DMS 273 (cell line): ENCODE measurements at regions not wholly inside any gene's neighbourhood (a gene's known extent, or its start where the extent isn't known, plus 50 kb on each side); places are given as distances from the start of the nearest gene placed in this dataset.

Experiments
- DNase-seq: peaks from one replicate; lab custom pipeline; 2025; ENCODE audit not compliant: unreplicated experiment; lab: John Stamatoyannopoulos, UW

DNA sequence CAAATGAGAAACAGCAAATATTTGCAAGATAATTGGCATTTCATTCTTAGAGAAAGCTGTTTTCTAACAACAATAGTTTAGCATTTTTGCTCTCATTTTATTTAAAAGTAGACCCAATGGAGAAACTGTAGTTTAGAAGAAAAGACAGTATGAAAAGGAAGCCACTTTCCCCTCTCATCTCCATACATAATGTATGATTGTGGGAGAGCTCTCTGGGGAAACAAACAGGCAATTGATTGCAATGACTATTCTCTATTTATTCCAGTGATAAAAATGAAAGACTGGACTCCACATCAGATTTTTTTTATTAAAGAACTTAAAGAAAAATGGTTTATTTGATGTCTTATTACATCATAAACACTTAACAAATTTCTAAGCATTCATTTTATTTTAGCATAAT is 116.8 kb upstream of the SASH1 start:
- no peak for DNase-seq

- no peak for DNase-seq
Observed at GRCh38 chr6:148226284-148226683, 116.4 kb upstream of the SASH1 start.

DNA sequence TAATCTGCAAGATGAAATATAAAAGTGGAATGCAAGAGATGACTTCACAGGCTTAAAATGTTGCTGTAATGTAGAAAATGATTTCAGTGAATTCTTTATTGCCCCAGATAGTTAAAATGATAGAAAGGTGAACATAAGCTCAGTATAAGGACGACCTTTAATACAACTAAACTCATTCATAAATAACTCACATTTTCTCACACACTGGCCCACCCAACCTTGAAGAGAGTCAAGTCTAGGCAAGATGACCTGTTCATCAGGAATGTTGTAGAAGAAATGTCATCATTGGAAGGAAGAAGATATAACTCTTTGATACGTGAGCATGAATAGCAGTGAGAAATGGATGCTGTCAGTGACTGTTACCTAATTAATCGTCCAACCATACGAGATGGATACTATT is 111.1 kb upstream of the SASH1 start:
- no peak for DNase-seq

GRCh38 chr6:148235446-148235845 is 107.2 kb upstream of the SASH1 start:
- DNase-seq: no peak

GRCh38 chr6:148238713-148239112 is 103.9 kb upstream of the SASH1 start:
- no peak for DNase-seq

DNA sequence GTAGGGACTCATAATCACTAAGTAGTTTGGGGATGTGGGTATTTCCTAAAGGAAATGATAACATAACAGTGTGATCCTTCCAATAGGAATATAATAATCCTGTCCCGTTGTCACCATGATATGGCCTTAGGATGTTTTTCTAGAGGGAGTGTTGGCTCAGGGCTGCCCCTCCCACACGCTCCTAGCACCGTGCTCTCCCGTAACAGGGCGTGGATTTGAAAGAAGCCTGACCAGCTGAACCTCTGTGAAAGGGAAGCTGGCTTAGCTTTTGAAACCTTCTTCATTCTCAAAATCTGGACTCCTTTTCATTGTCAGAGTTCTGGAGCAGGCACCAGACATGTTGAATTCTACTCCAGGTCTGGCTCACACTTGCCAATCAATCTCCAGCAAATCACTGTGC is 103.4 kb upstream of the SASH1 start:
- no peak for DNase-seq

- no peak for DNase-seq
Observed at GRCh38 chr6:148239801-148240460, 102.7 kb upstream of the SASH1 start.

DNA sequence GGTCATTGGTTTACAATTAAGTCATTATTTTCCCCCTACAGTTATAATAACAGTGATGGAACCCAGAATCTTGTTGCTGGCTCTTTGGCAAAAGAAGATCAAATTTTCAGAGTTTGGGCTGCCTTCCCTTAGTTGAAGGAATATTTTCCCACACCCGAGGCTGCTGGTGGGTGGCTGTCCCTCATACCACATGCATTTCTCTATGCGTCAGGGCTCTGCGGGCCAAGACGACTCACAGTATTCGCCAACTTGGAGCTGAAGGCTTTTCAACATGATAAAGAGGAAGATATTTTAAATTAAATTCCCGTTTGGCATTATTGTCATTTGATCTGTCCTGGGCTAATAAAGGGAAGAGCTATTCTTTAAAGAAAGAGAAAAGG is 102.2 kb upstream of the SASH1 start:
- peak; percentile 9 for DNase-seq

DNA sequence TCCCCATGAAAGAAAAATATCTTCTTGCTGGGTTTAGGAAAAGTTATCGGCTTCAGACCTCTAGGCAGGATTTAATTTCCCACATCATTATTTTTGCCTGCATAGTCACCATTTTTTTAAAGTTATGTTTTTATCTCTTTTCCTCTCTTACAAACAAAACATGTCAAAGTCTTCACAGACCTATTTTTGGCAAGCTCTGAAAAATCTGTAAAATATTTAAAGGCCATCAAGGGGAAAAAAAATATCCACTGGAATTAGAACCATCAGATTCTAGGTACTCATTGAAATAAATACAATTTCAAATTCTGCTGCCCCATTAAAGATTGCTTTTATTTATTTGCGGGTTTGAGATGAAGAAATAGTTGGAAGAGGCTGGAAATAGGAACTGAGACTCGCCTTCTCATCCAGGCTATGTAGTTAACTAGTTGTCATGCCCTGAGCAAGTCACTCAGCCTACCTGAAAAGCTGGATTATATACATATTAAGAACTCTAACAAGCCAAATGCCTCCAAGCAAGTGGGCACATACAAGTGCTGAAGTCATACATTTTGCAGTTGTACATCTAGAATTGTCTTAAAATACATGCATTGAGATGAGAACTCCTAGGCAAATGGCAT is 101.7 kb upstream of the SASH1 start:
- no peak for DNase-seq

DNA sequence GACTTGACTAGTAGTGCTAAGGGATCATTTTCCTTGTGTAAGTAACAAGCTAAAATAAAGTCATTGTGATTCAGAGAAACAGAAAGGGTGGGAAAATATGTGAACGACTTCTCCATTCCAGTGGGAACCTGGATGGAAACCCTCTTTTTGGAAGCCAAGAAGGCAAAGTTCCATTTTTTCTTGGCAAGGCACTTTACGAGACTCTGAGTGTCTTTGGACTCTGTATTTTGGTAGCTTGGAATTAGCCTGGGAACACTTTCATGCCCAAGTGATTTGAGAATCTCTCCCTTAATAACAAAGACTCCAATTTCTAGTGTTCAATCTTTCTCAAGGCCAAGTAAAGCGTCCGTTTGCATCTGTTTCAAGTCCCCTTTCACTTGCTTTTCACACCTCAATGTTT is 100.5 kb upstream of the SASH1 start:
- no peak for DNase-seq

DNA sequence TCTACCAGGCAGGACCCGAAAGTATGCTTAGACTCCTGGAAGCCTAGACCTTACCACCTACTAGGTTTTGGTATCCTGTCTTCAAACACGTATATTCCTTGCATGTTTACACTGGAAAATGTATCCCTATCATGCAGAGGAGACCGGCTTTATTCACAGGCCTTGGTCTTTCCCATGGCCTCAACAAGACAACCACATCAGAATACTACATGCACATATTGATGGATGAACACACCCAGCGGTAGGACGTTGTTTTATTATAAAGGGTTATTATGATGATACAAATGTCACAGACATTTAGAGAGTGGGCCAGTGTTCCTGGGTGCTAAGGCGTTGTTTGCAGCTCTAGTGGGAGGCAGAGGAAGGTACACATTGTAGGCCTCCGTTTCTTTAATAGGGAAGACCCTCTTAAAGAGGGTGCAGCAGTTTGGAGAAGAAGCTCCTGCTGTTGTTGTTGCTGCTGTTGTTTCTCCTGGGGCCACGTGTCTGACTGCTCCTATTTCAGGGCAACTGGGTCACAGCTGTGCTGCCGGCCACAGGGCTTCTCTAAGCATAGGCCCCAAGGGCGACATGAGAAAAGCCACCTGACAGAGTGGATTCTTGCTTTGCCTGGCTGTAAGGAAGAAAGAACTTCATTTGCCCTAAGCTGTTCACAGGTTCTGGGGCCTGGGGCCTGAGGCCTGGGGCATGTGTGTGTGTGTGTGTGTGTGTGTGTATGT is 98.3 kb upstream of the SASH1 start:
- DNase-seq: peak; percentile 17

DNA sequence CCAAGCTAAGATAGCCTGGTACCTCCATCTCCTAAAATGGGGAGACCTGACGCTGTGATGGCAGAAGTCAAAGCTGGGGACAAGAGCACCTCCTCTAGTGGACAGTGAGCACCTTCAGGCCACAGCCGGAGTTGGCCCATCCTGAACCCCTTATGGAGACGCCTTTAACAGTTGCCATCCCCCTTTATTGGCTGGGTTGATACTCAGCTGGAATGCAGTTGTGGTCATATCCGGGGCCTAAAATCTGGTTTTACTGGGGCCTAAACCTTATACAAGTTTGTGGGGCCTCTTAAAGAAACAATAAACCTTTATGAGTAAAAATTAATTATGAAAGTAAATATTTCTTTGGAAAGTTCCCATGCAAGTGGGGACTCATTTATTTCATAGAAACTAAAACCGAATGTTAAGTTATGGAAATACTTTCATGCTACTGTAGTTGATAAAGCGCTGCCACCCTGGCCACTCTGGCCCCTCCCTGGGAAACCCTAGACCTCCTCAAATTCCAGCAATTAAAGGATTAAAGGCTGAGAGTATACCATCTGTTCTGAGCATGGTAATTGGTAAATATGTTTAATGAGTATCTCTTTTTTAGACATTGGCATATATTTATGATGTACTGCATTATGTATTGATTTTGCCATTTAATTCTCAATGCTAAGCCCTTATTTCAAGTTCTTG is 95.1 kb upstream of the SASH1 start:
- DNase-seq: peak; percentile 91

GRCh38 chr6:148249160-148249559 is 93.5 kb upstream of the SASH1 start:
- DNase-seq: no peak

- DNase-seq: no peak
Observed at GRCh38 chr6:148249679-148250375, 92.8 kb upstream of the SASH1 start.

DNA sequence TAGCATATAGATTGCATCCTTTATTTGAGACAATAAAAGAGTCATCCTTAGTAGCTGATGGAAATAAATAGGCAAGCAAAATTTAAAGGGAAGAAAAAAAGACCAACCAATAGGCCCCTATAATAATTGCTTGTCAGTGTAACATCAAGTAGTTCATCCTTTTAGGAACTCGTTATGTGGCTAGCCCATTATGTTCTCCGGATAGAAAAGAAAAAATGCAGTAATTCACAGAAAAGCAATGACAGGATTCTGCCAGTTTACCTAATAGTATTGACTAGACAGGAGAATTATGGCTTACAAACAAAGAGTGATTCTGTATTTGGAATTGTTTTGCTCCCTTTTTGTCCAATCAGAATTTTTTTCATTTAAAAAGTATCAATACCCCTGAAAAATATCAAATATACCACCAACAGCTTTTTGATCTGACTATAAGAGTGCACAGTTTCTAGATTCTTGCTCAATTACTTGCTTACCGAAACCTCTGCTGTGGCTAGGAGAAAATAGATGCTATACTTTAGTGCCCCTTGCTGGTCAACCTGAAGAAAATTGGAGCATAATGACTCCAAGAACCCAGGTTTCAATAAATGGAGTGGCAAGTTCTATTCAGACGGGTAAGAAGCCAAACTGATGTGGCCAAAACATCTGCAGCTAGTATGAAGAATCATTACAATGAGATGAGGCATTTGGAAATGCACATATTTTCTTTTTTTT is 91.5 kb upstream of the SASH1 start:
- peak; percentile 69 for DNase-seq

- no peak for DNase-seq
Observed at GRCh38 chr6:148251891-148252290, 90.7 kb upstream of the SASH1 start.

GRCh38 chr6:148257810-148258209 is 84.8 kb upstream of the SASH1 start:
- DNase-seq: no peak

- DNase-seq: no peak
Observed at GRCh38 chr6:148258868-148259267, 83.8 kb upstream of the SASH1 start.

- no peak for DNase-seq
Observed at GRCh38 chr6:148261470-148261869, 81.2 kb upstream of the SASH1 start.

DNA sequence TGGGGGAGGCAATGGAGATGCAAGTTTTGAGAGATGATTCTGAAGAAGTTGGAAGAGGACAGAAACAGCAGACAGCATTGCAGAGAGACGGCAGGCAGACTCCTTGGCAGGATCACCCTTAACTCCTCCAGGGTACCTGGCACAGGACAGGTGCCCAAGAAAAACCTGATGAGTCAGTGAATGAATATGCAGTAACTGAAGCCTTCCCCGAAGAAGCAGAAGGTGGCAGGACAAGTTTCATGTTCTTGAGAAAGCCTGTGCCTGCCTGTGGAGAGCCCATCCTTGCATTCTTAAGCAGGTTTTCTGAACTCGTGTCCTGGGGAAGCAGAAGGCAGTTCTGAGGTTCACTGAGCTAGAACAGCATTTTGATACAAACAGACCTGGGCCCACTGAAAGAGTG is 79.6 kb upstream of the SASH1 start:
- no peak for DNase-seq

GRCh38 chr6:148263961-148264360 is 78.7 kb upstream of the SASH1 start:
- no peak for DNase-seq
